Superior temporal gyrus (tissue), 1 donor: ENCODE measurements at regions not wholly inside any gene's neighbourhood (a gene's known extent, or its start where the extent isn't known, plus 50 kb on each side); places are given as distances from the start of the nearest gene placed in this dataset.
"Not testable (repeated sequence)": the region's sequence is repeated elsewhere in the genome, so short reads cannot be mapped to it uniquely, and the experiment has no call there.

Source experiments
- DNase-seq: peaks from one replicate; pipeline ENCODE4 v3.0.0-alpha.2; 2016; ENCODE audit errors: extremely low spot score

- DNase-seq = no peak
Measured at GRCh38 chr3:182136008-182136910, 424.5 kb downstream of the SOX2 start.

GRCh38 chr3:182138393-182138792, 426.7 kb downstream of the SOX2 start:
- DNase-seq = no peak

GRCh38 chr3:182139627-182140357, 428.1 kb downstream of the SOX2 start:
- no peak for DNase-seq

GRCh38 chr3:182142928-182143327, 431.2 kb downstream of the SOX2 start:
- DNase-seq = no peak

DNA sequence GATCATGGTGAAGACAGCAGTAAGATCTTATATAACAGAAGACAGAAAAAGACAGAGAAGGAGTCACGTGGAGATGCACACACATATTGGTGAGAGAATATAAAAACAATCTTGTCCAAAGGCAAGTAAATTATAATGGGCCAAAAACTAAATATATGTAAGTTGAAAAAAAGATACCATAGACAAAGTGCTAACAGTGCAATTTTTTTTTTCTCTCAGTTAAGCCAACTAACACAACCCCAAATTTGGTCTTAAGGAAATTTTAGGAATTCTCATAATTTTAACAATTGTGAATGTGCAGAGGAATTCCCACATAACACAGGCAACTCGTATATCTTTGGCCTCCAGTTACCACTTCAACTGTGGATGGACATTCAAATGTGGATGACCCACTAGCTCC, 432.2 kb downstream of the SOX2 start:
- DNase-seq = no peak

DNA sequence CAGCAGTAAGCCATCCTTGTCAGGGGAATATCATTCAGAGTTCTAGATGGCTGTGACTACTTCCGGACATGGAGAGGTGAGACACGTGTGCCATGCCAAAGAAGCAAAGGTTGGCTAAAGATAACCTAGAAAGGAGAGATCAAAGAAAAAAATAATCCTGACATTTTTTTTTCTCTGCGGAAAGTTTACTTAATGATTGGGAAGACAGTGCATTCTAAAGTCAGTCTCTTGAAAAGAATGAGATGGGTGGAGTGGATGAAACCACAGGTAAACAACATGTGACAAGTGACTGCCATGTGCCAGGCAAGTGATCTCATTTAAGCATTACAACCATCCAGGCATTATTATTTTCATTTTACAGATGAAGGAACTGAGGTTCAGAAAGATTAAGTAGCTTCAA, 436.6 kb downstream of the SOX2 start:
- no peak for DNase-seq

- no peak for DNase-seq
Measured at GRCh38 chr3:182149594-182149993, 437.9 kb downstream of the SOX2 start.

- not testable (repeated sequence) for DNase-seq
Measured at GRCh38 chr3:182156326-182156725, 444.6 kb downstream of the SOX2 start.

GRCh38 chr3:182165234-182165633, 453.5 kb downstream of the SOX2 start:
- no peak for DNase-seq

DNA sequence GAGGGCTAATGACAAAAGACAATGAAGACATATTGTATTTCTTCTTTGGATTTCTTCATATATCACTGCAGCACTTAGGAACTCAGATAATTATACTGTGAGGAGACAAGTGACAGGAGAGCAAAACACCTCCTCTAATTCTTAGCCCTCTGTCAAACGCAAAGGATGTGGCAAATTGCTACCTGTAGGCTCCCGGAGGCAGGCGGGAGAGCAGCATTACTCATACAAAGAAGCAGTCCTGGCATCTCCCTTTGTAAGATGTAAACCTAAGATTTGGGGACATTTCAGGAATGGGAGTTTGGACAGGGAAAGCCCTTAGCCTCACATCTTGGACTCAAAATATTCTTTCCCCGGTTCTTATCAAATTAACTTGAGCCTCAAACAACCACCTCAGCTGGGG, 460.8 kb downstream of the SOX2 start:
- no peak for DNase-seq

GRCh38 chr3:182178488-182179200, 466.9 kb downstream of the SOX2 start:
- no peak for DNase-seq

DNA sequence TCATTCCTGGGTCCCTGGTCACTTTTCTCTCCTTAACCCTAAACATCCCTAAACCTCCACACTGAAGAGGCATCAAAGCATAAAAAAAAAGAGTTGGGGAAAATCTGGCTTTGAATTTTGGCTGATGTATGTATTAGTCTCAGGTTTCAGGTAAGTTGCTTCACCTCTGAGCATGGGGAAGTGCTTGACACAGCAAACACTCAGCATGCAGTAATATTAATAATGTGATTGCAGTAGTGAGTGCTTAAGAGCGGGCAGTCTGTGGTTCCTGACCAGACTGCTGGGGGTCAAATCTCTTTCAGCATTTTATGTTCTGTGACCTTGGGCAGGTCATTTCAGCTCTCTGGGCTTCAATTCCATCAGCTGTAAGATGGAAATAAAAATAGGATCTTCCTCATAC, 467.9 kb downstream of the SOX2 start:
- DNase-seq = no peak

- no peak for DNase-seq
Measured at GRCh38 chr3:182180654-182181385, 469.1 kb downstream of the SOX2 start.

DNA sequence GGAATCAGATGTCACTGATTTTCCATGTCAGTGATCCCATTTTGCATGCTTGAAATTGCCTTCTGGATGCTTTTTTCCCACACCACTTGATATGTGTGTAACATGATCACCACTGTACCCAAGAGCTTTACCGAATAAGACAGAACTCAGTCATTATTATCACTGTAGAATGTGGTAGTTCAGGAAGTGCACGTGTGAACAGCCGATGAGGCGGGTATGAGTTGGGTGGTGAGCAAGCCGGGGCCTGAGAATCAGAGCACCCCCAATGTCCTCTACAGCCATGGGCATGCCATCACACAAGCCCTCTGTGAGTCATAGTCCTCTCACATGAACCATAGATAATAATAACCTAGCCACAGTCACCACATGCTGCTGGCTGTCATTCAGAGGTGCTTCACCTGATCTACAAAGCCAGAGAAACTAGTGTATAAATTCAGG, 470.8 kb downstream of the SOX2 start:
- no peak for DNase-seq

DNA sequence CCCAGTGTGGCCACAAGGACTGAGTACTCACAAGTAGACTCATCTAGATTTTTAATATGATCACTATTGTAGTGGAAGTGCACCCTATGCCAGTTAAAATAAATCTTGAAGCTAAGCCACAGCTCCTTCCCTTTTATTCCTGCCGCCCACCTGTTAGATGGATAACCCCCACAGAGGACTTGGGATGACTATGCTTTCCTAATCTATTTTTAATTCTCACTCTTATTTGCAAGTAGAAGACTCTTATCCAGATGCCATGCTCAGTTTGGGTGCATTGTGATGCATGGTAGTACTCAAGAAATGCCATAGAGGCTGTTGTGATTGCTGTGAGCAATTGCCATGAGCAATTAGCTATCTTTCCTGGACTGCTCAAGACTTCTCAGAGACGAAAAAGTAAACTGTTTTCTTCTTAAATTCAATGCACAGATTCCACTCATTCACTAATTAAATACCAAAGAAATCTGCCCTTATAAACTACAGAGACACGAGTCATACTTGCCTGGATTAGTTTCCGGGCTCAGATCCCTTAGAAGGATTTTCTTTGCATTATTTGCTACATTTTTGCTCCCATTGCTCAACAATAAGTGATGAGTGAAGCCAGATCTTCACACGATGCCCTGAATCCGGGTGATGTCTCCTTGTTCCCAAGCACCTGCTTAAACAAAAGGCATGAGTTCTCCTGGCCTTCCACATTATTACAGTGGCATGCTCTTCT, 472.1 kb downstream of the SOX2 start:
- DNase-seq = no peak

GRCh38 chr3:182185313-182185712, 473.6 kb downstream of the SOX2 start:
- DNase-seq = no peak

DNA sequence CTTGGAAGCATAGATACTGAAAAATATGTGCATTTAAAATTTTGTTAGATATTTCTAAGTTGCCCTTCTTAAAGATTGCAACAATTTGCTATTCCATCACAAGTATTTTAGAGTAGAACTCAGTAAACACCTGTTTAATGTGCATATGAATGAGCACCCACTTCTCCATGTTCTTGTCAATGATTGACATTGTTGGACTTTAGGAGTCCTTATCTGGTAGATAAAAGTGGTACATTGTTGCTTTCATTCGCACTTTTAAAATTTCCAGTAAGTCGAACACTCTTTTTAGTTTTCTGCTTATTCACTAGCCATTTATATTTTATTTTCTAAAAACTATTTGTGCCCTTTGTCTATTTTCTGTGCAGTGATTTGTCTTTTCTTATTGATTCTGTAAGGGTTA, 478.3 kb downstream of the SOX2 start:
- DNase-seq = no peak

DNA sequence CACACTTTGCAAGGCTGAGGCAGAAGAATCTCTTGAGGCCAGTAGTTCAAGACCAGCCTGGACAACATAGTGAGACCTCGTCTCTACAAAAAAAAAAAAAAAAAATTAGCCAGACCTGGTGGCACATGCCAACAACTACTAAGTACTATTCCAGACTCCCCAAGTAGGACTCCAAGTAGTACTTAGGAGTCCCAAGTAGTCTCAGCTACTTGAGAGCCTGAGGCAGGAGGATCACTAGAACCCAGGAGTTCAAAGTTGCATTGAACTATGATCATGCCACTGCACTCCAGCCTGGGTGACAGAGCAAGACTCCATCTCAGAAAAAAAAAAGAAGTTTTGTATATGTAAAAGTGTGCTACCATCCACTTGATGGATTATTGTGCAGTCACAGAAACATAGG, 486.6 kb downstream of the SOX2 start:
- no peak for DNase-seq

DNA sequence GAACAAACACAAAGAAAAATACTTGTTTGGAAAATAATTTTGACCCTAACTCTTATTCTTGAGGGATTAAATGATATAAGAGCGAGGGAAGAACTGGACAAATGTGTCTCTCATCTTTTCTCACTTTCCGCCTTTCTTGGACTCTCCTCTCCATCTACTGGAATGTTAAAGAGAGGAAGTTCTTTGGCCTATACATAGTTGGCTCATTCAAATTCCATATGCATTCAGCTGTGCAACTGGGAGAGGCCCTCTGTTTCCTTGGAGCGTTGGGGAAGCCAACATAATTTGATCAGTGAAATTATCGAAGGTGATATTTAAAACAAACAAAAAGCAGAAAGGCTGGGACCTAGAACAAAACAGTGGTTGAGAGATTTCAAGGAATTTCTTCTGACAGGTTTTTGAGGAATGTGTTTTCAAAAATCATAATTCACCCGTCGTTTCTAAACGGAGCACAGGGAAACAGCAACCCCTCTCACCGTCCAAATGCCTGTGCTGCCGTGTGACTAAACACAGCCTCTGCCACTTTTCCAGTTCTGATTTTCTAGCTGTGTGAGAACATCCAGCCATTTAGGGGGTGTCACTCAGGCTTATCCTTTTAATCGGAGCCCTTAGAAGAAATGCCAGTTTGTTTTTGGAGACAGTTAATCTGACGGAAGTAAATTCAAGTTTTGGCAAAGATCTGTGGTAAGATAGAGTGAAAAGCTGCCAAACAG, 489.9 kb downstream of the SOX2 start:
- no peak for DNase-seq

DNA sequence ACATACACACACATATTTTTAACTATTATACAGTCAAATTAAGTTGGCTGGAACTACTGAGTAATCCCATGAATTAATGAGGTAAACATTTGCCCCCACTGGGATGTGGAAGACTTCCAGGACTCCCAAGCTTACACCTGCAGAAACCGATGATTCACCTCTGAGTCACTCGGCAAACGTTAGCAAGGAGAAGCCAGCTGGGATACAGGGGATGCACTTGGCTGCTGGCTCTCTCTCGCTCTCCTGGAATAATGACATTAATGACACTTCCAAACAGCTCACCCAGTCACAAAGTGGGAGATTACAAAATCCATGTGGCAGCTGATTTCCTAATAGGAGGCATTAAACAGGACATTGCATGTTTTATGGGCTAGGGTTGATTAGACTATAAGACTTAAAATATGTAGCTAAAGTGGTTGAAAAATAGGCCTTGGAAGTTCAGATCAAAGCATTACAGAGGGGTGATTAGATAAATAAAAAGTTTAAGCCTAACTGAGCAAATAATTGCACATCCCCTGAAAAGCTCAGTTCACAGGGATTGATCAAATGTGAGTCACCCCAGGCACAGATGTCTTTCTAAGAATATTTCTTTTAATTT, 500.9 kb downstream of the SOX2 start:
- DNase-seq = no peak
